GM12865 (cell line): ENCODE measurements at regions not wholly inside any gene's neighbourhood (a gene's known extent, or its start where the extent isn't known, plus 50 kb on each side); places are given as distances from the start of the nearest gene placed in this dataset.

ENCODE experiments used
- DNase-seq: peaks from one replicate; pipeline ENCODE4 v3.0.0; 2010; ENCODE audit warnings: low read depth
- H3K4me3 ChIP-seq: 2 replicates; pipeline ENCODE4 v1.5.1; 2011; ENCODE audit warnings: mild to moderate bottlenecking, low read depth, low read length, control low read depth
- TF ChIP-seq, protein P1 (sequence below): IDR thresholded peaks from 2 replicates; pipeline ENCODE4 v1.5.1; 2011; ENCODE audit warnings: low read length, control low read depth, low read depth, inconsistent platforms; ENCODE audit not compliant: insufficient read depth; ENCODE audit errors: missing control alignments

DNA sequence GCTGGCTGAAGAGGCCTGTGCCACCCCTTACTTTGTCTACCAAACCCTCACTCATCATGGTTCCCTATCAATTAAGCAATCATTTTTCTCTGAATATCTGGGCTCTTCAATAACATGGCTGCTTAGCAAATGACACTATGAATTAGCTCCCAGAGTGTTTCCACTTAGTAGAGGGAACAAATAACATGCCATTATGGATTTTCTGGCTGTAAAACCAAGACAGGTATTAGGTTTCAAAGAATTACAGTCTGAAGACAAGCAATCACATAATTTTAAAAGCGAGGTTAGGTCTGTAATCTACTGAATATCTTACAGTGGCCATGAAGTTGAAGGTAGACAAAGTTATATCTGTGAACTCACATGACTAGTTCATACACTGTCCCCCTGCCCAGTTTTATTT lies 220.8 kb upstream of the PHYHIPL start:
- TF ChIP-seq, protein P1, sequence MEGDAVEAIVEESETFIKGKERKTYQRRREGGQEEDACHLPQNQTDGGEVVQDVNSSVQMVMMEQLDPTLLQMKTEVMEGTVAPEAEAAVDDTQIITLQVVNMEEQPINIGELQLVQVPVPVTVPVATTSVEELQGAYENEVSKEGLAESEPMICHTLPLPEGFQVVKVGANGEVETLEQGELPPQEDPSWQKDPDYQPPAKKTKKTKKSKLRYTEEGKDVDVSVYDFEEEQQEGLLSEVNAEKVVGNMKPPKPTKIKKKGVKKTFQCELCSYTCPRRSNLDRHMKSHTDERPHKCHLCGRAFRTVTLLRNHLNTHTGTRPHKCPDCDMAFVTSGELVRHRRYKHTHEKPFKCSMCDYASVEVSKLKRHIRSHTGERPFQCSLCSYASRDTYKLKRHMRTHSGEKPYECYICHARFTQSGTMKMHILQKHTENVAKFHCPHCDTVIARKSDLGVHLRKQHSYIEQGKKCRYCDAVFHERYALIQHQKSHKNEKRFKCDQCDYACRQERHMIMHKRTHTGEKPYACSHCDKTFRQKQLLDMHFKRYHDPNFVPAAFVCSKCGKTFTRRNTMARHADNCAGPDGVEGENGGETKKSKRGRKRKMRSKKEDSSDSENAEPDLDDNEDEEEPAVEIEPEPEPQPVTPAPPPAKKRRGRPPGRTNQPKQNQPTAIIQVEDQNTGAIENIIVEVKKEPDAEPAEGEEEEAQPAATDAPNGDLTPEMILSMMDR, result no peak
- H3K4me3 ChIP-seq, result no peak overlapping the region
- no peak for DNase-seq

DNA sequence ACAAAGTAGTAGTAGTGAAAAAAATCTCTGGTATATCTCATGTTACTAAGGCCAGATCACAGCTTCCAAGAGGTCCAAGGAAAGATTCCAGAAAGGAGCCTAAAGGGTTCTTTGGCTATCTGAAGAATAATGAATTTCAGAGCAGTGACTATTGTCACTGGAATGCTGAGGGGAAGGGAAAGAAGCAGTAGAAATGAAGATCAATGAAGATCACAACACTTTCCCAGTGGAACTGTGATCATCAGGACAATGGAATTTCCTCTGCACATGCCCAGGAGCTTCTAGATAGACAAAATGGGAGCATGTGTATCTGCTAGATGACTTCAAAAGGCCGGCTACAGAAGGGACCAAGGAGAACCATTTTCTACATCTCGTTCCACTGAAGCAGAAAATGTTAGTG lies 219.5 kb upstream of the PHYHIPL start:
- TF ChIP-seq, protein P1, result no peak
- no peak for DNase-seq
- no peak overlapping the region for H3K4me3 ChIP-seq

DNA sequence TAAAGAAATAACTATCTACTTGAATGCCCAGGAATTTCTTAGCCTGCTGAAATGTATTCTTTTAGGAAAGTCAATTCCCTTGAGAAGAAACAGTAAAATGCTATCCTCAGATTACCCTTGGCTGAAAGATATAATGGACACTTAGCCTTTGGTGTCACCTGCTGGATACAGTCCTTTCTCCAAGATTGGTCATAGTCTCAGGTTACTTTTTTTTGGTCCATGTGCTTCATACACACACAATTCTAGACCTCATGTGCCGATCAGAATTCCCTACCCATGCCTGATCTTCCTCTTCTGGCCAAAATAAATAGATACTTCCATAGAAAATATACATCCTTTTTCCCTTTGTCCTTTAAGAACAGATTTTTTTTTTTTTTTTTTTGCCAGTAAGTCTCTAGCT lies 218.9 kb upstream of the PHYHIPL start:
- no peak for DNase-seq
- no peak overlapping the region for H3K4me3 ChIP-seq
- TF ChIP-seq, protein P1, result no peak

DNA sequence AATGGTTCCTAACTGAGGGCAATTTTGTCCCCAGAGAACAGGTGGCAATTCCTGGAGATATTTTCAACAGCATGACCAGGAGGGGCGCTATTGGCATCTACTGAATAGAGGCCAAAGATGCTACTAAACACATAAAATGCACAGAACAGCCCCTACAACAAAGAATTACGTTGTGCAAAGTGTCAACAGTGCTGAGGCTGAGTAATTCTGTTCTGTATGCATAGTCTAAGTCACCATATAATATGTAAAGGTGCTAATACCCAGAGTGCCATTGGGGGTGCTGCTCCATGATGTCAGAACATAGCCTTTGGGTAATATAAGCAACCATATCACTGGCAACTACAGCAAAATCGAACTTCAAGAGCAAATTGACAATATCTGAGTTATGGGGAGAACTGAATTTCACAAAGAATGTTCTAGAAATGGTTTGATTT lies 213.3 kb upstream of the PHYHIPL start:
- TF ChIP-seq, protein P1, result peak; percentile 16
- H3K4me3 ChIP-seq, result no peak overlapping the region

DNA sequence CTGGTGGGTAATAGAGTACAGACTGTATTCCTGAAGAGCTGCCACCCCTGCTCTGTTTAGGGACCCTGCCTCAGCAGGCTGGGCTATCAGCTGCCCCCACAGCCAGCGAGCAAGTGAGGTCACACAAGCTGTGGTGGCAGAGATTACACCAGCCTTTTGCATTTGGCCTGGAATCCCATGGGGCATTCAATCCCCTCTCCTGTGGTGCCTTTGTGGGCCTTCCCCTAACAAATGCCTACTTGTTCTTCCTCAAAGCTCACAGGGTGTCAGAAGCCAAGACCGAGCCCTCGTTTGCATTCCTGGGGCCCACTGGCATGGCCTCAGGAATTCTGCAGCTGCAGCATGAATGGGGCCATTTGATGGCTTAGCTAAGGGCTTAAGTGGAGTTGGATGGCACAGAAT lies 212.7 kb upstream of the PHYHIPL start:
- H3K4me3 ChIP-seq, result no peak overlapping the region
- no peak for DNase-seq
- TF ChIP-seq, protein P1, result no peak

More for the DNA sequence above, 213.3 kb upstream of the PHYHIPL start:
- DNase-seq, result peak; percentile 16

DNA sequence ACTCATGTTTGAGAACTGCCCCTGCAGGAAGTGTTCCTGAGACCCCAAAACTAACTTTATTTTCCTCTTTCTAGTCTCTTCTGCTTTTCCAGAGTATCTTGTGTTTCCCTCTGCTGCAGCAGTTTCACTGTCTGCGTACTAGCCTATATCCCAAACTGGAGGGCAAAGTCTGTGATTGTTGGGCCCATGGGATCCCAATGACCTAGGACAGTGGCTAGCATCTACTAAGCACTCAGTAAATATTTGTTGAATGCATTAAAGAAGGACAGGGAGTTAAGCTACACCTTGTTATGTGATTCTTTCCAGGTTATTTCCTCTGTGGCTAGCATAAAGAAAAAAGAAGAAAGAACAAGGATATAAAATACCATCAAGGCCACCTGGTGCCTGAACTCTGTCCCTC lies 210.6 kb upstream of the PHYHIPL start:
- TF ChIP-seq, protein P1, result no peak
- H3K4me3 ChIP-seq, result no peak overlapping the region
- DNase-seq, result no peak
